Lower lobe of right lung (tissue), 2 donors: ENCODE measurements at regions not wholly inside any gene's neighbourhood (a gene's known extent, or its start where the extent isn't known, plus 50 kb on each side); places are given as distances from the start of the nearest gene placed in this dataset.
A peak's percentile ranks its signal among the peaks of the same experiment; 100 is the strongest.

Source experiments
- ATAC-seq, 2 donors: fragments of 200-7000 bp; cut with Tn5 transposase; one replicate each; pipeline ENCODE4 v1.9.1; 2020 to 2022; ENCODE audit warnings: mild to moderate bottlenecking in 2 of 2, moderate library complexity in 2 of 2
- DNase-seq: peaks from one replicate; pipeline ENCODE4 v3.0.0-alpha.2; 2020
- H3K27ac ChIP-seq: fragments of 200-600 bp; one replicate; pipeline ENCODE4 v1.8.0; 2022
- H3K27me3 ChIP-seq: fragments of 200-600 bp; one replicate; pipeline ENCODE4 v1.8.0; 2022; ENCODE audit warnings: low read depth
- H3K36me3 ChIP-seq: fragments of 200-600 bp; one replicate; pipeline ENCODE4 v1.8.0; 2022; ENCODE audit warnings: mild to moderate bottlenecking
- H3K4me1 ChIP-seq: fragments of 200-600 bp; one replicate; pipeline ENCODE4 v1.8.0; 2022
- H3K4me3 ChIP-seq: fragments of 200-600 bp; one replicate; pipeline ENCODE4 v1.8.0; 2022; ENCODE audit warnings: mild to moderate bottlenecking
- H3K9me3 ChIP-seq: fragments of 200-600 bp; one replicate; pipeline ENCODE4 v1.8.0; 2022
- CTCF ChIP-seq: fragments of 200-600 bp; IDR thresholded peaks from one replicate; pipeline ENCODE4 v1.8.0; 2022; ENCODE audit warnings: antibody characterized with exemption, mild to moderate bottlenecking
- intact Hi-C: fragments of 100-400 bp; cut with DNase I; formaldehyde crosslinking; loops from one replicate; pipeline ENCODE4 v1.11.0; 2022
- donor health status: DM: no; HTN: yes; CAD: no; lungs with severe emphysema.

- H3K27ac ChIP-seq = no peak overlapping the region
- intact Hi-C loops = no loop called here
- TF ChIP-seq CTCF = no peak
- no peaks in the 10 kb centered on the region for H3K4me1 ChIP-seq
- no peak overlapping the region for H3K4me3 ChIP-seq
- no peaks in the 10 kb centered on the region for H3K27me3 ChIP-seq
- DNase-seq = no peak
- H3K36me3 ChIP-seq = no peaks in the 10 kb centered on the region
- no peak for ATAC-seq
- H3K9me3 ChIP-seq = no peaks in the 10 kb centered on the region
Observed at GRCh38 chrX:23559975-23560374, 107.3 kb upstream of the PRDX4 start.

GRCh38 chrX:23570674-23571343 is 96.5 kb upstream of the PRDX4 start:
- H3K27ac ChIP-seq = no peak overlapping the region
- intact Hi-C loops = no loop called here
- no peak for DNase-seq
- peak; percentile 81 to 85 for ATAC-seq
- no peaks in the 10 kb centered on the region for H3K36me3 ChIP-seq
- no peaks in the 10 kb centered on the region for H3K27me3 ChIP-seq
- H3K4me3 ChIP-seq = no peak overlapping the region
- no peaks in the 10 kb centered on the region for H3K9me3 ChIP-seq
- H3K4me1 ChIP-seq = no peaks in the 10 kb centered on the region
- TF ChIP-seq CTCF = no peak

GRCh38 chrX:23575281-23575680 is 92.0 kb upstream of the PRDX4 start:
- ATAC-seq = no peak
- no peak for TF ChIP-seq CTCF
- no peaks in the 10 kb centered on the region for H3K27me3 ChIP-seq
- H3K27ac ChIP-seq = no peak overlapping the region
- H3K36me3 ChIP-seq = no peaks in the 10 kb centered on the region
- no peaks in the 10 kb centered on the region for H3K9me3 ChIP-seq
- intact Hi-C loops = no loop called here
- DNase-seq = no peak
- no peaks in the 10 kb centered on the region for H3K4me1 ChIP-seq
- H3K4me3 ChIP-seq = no peak overlapping the region

GRCh38 chrX:23578079-23578478 is 89.2 kb upstream of the PRDX4 start:
- ATAC-seq (no peak), DNase-seq (no peak)
- intact Hi-C loops = no loop called here
- H3K9me3 ChIP-seq = no peaks in the 10 kb centered on the region
- H3K4me3 ChIP-seq = no peak overlapping the region
- no peak overlapping the region for H3K27ac ChIP-seq
- H3K27me3 ChIP-seq = no peaks in the 10 kb centered on the region
- no peak for TF ChIP-seq CTCF
- H3K4me1 ChIP-seq = no peaks in the 10 kb centered on the region
- no peaks in the 10 kb centered on the region for H3K36me3 ChIP-seq

- Histone ChIP-seq H3K4me1 (no peaks in the 10 kb centered on the region), H3K36me3 (no peaks in the 10 kb centered on the region), H3K27ac (no peak overlapping the region), H3K9me3 (no peaks in the 10 kb centered on the region), H3K4me3 (no peak overlapping the region), H3K27me3 (no peaks in the 10 kb centered on the region)
- TF ChIP-seq CTCF = no peak
- intact Hi-C loops = no loop called here
- ATAC-seq = no peak
- no peak for DNase-seq
Observed at GRCh38 chrX:23589496-23589895, 77.8 kb upstream of the PRDX4 start.
